ENCODE measurements at regions not wholly inside any gene's neighbourhood (a gene's known extent, or its start where the extent isn't known, plus 50 kb on each side); places are given as distances from the start of the nearest gene placed in this dataset.
"Not testable (repeated sequence)": the region's sequence is repeated elsewhere in the genome, so short reads cannot be mapped to it uniquely, and the experiment has no call there.

- no peak for DNase-seq (ENCODE audit: extremely low spot score, insufficient read length, low read depth)
- no peak for FAIRE-seq
Observed at GRCh38 chr21:27572696-27573095, 605.8 kb upstream of the ADAMTS5 start.

- DNase-seq (ENCODE audit: extremely low spot score, insufficient read length, low read depth) (no peak), FAIRE-seq (no peak)
Observed at GRCh38 chr21:27571706-27572105, 604.8 kb upstream of the ADAMTS5 start.

- FAIRE-seq, result no peak
- no peak for DNase-seq (ENCODE audit: extremely low spot score, insufficient read length, low read depth)
Observed at GRCh38 chr21:27570306-27570868, 603.5 kb upstream of the ADAMTS5 start.

- FAIRE-seq (no peak), DNase-seq (ENCODE audit: extremely low spot score, insufficient read length, low read depth) (no peak)
Observed at GRCh38 chr21:27569831-27570230, 602.9 kb upstream of the ADAMTS5 start.

- FAIRE-seq, result no peak
Observed at GRCh38 chr21:27569091-27569490, 602.2 kb upstream of the ADAMTS5 start.

GRCh38 chr21:27567381-27567780 lies 600.5 kb upstream of the ADAMTS5 start:
- DNase-seq (ENCODE audit: extremely low spot score, insufficient read length, low read depth) (no peak), FAIRE-seq (no peak)

More at GRCh38 chr21:27569091-27569490, 602.2 kb upstream of the ADAMTS5 start:
- DNase-seq (ENCODE audit: extremely low spot score, insufficient read length, low read depth), result no peak

- FAIRE-seq, result no peak
- DNase-seq (ENCODE audit: extremely low spot score, insufficient read length, low read depth), result no peak
Observed at GRCh38 chr21:27566521-27566920, 599.6 kb upstream of the ADAMTS5 start.

- DNase-seq (ENCODE audit: extremely low spot score, insufficient read length, low read depth) (no peak), FAIRE-seq (no peak)
Observed at GRCh38 chr21:27565364-27565763, 598.5 kb upstream of the ADAMTS5 start.

- no peak for DNase-seq (ENCODE audit: extremely low spot score, insufficient read length, low read depth)
- FAIRE-seq, result no peak
Observed at GRCh38 chr21:27564684-27565301, 597.9 kb upstream of the ADAMTS5 start.

- FAIRE-seq (no peak), DNase-seq (ENCODE audit: extremely low spot score, insufficient read length, low read depth) (no peak)
Observed at GRCh38 chr21:27562303-27562702, 595.4 kb upstream of the ADAMTS5 start.

- FAIRE-seq (no peak), DNase-seq (ENCODE audit: extremely low spot score, insufficient read length, low read depth) (no peak)
Observed at GRCh38 chr21:27561116-27561515, 594.2 kb upstream of the ADAMTS5 start.

- no peak for DNase-seq (ENCODE audit: extremely low spot score, insufficient read length, low read depth)
- FAIRE-seq, result no peak
Observed at GRCh38 chr21:27557356-27557755, 590.5 kb upstream of the ADAMTS5 start.

GRCh38 chr21:27555996-27556395 lies 589.1 kb upstream of the ADAMTS5 start:
- DNase-seq (ENCODE audit: extremely low spot score, insufficient read length, low read depth) (no peak), FAIRE-seq (no peak)

GRCh38 chr21:27550287-27550686 lies 583.4 kb upstream of the ADAMTS5 start:
- DNase-seq (ENCODE audit: extremely low spot score, insufficient read length, low read depth) (no peak), FAIRE-seq (no peak)

- DNase-seq (ENCODE audit: extremely low spot score, insufficient read length, low read depth) (no peak), FAIRE-seq (no peak)
Observed at GRCh38 chr21:27548486-27548885, 581.6 kb upstream of the ADAMTS5 start.

GRCh38 chr21:27545754-27546349 lies 579.0 kb upstream of the ADAMTS5 start:
- FAIRE-seq (no peak), DNase-seq (ENCODE audit: extremely low spot score, insufficient read length, low read depth) (no peak)

GRCh38 chr21:27542126-27542525 lies 575.2 kb upstream of the ADAMTS5 start:
- not testable (repeated sequence) for FAIRE-seq; DNase-seq (ENCODE audit: extremely low spot score, insufficient read length, low read depth)

GRCh38 chr21:27536319-27536718 lies 569.4 kb upstream of the ADAMTS5 start:
- DNase-seq (ENCODE audit: extremely low spot score, insufficient read length, low read depth), result no peak

GRCh38 chr21:27535188-27535587 lies 568.3 kb upstream of the ADAMTS5 start:
- DNase-seq (ENCODE audit: extremely low spot score, insufficient read length, low read depth) (no peak), FAIRE-seq (no peak)

More at GRCh38 chr21:27536319-27536718, 569.4 kb upstream of the ADAMTS5 start:
- FAIRE-seq, result no peak

- DNase-seq (ENCODE audit: extremely low spot score, insufficient read length, low read depth), result no peak
- FAIRE-seq, result no peak
Observed at GRCh38 chr21:27534206-27534605, 567.3 kb upstream of the ADAMTS5 start.

GRCh38 chr21:27532076-27532475 lies 565.2 kb upstream of the ADAMTS5 start:
- DNase-seq (ENCODE audit: extremely low spot score, insufficient read length, low read depth) (no peak), FAIRE-seq (no peak)

GRCh38 chr21:27528697-27529096 lies 561.8 kb upstream of the ADAMTS5 start:
- no peak for FAIRE-seq
- no peak for DNase-seq (ENCODE audit: extremely low spot score, insufficient read length, low read depth)

Measured in GM18507 (cell line).